HCT116 (cell line): ENCODE measurements at regions not wholly inside any gene's neighbourhood (a gene's known extent, or its start where the extent isn't known, plus 50 kb on each side); places are given as distances from the start of the nearest gene placed in this dataset.

ENCODE experiments used
- ATAC-seq: fragments of 200-7000 bp; cut with Tn5 transposase; 2 replicates; pipeline ENCODE4 v1.9.1; 2020; ENCODE audit warnings: mild to moderate bottlenecking, moderate library complexity
- BruUV-seq: library from RNA; stranded (reverse); fragments of 400-500 nt; replicated peaks from 2 replicates; lab custom pipeline; 2021; lab: Mats Ljungman, UMichigan
- CTCF ChIA-PET: fragments of 300-600 bp; sonication (Branson Sonifier 250); formaldehyde crosslinking; loops from one replicate; lab custom pipeline; 2021; ENCODE audit warnings: antibody characterized with exemption; lab: Charles Lee
- POLR2A ChIA-PET: fragments of 300-600, 350-600 bp; sonication (Branson Sonifier 250); formaldehyde crosslinking; loops from one replicate; lab custom pipeline; 2021; ENCODE audit warnings: antibody characterized with exemption; lab: Charles Lee
- RAD21 ChIA-PET, 2 experiments: fragments of 300-600 bp; sonication (Branson Sonifier 250); formaldehyde crosslinking; loops; one replicate each; lab custom pipeline; 2023; ENCODE audit warnings: low total read pairs in 2 of 2; ENCODE audit not compliant: uncharacterized antibody in 2 of 2, unreplicated experiment in 2 of 2, low non-redundant PET in 1 of 2; lab: Charles Lee
- DNase-seq: peaks from one replicate; pipeline ENCODE4 v3.0.0-alpha.2; 2010; ENCODE audit warnings: low read depth, low spot score
- H2AFZ ChIP-seq: fragments of 200-600 bp; shearing (Covaris generic), sonication (generic); 2 replicates; pipeline ENCODE4 v1.6.1; 2017; ENCODE audit warnings: low read depth, mixed run types, mixed read lengths, antibody characterized with exemption, low read length; ENCODE audit not compliant: poor library complexity, severe bottlenecking
- H3K27ac ChIP-seq: 2 replicates; pipeline ENCODE4 v1.5.1; 2012; ENCODE audit warnings: low read depth, low read length
- H3K27me3 ChIP-seq: fragments of 200-600 bp; sonication (generic); 2 replicates; pipeline ENCODE4 v1.6.1; 2016; ENCODE audit warnings: mixed run types, low read length, mixed read lengths; ENCODE audit not compliant: insufficient read depth
- H3K36me3 ChIP-seq, 2 experiments: fragments of 200-500 bp in 1 of 2; fragments of 200-600 bp in 1 of 2; sonication (Bioruptor generic) in 1 of 2; sonication (generic) in 1 of 2; 2 replicates each; pipeline versions ENCODE4 v1.5.1 to v1.6.1; 2014 to 2016; ENCODE audit warnings: low read length in 2 of 2, inconsistent platforms in 1 of 2, mixed read lengths in 1 of 2, mixed run types in 1 of 2; ENCODE audit not compliant: insufficient read depth in 2 of 2, control insufficient read depth in 1 of 2
- H3K4me1 ChIP-seq, 2 experiments: fragments of 200-600 bp in 1 of 2; sonication (generic) in 1 of 2; 2 replicates each; pipeline versions ENCODE4 v1.5.1 to v1.6.1; 2012 to 2017; ENCODE audit warnings: low read length in 2 of 2, inconsistent platforms in 1 of 2, mild to moderate bottlenecking in 1 of 2, mixed read lengths in 1 of 2, mixed run types in 1 of 2, moderate library complexity in 1 of 2; ENCODE audit not compliant: insufficient read depth in 2 of 2, control insufficient read depth in 1 of 2
- H3K4me2 ChIP-seq: fragments of 200-600 bp; sonication (generic); 2 replicates; pipeline ENCODE4 v1.6.1; 2017; ENCODE audit warnings: mixed run types, low read length, mixed read lengths
- H3K4me3 ChIP-seq, 2 experiments: fragments of 200-600 bp in 1 of 2; sonication (generic) in 1 of 2; replicated peaks in 1 of 2; 2 replicates each; pipeline ENCODE4 v1.5.1; 2011 to 2016; ENCODE audit warnings: low read length in 2 of 2, control low read depth in 1 of 2, low read depth in 1 of 2, mild to moderate bottlenecking in 1 of 2, mixed read lengths in 1 of 2, mixed run types in 1 of 2
- H3K79me2 ChIP-seq: fragments of 200-600 bp; sonication (generic); 2 replicates; pipeline ENCODE4 v1.6.1; 2017; ENCODE audit warnings: mild to moderate bottlenecking, mixed run types, low read length, moderate library complexity, mixed read lengths; ENCODE audit not compliant: insufficient read depth
- H3K9ac ChIP-seq: fragments of 200-600 bp; sonication (generic); 2 replicates; pipeline ENCODE4 v1.6.1; 2016; ENCODE audit warnings: low read length, mixed read lengths
- H3K9me2 ChIP-seq: fragments of 200-600 bp; sonication (generic), shearing (Covaris generic); 2 replicates; pipeline ENCODE4 v1.6.1; 2017; ENCODE audit warnings: mixed run types, mild to moderate bottlenecking, moderate library complexity; ENCODE audit not compliant: insufficient read depth
- H3K9me3 ChIP-seq, 2 experiments: fragments of 200-500 bp in 1 of 2; fragments of 200-600 bp in 1 of 2; sonication (Bioruptor generic) in 1 of 2; sonication (generic) in 1 of 2; 2 replicates each; pipeline ENCODE4 v1.6.1; 2014 to 2017; ENCODE audit warnings: low read length in 2 of 2, mixed read lengths in 2 of 2, inconsistent platforms in 1 of 2, low read depth in 1 of 2, mild to moderate bottlenecking in 1 of 2, mixed run types in 1 of 2, moderate library complexity in 1 of 2; ENCODE audit not compliant: control insufficient read depth in 1 of 2, insufficient read depth in 1 of 2
- H4K20me1 ChIP-seq: fragments of 200-600 bp; sonication (generic), shearing (Covaris generic); 2 replicates; pipeline ENCODE4 v1.6.1; 2017; ENCODE audit warnings: mixed run types, mild to moderate bottlenecking, moderate library complexity; ENCODE audit not compliant: insufficient read depth
- CEBPB ChIP-seq: IDR thresholded peaks from 2 replicates; pipeline ENCODE4 v1.6.1; 2012; ENCODE audit warnings: low read depth
- CTCF ChIP-seq, 3 experiments: fragments of 200-600 bp in 1 of 3; sonication (generic) in 1 of 3; IDR thresholded peaks in 2 of 3; conservative IDR thresholded peaks in 1 of 3; 2 replicates each; pipeline ENCODE4 v1.5.1; 2012 to 2017; ENCODE audit warnings: low read depth in 2 of 3, low read length in 2 of 3, antibody characterized with exemption in 1 of 3, borderline replicate concordance in 1 of 3, control low read depth in 1 of 3, mild to moderate bottlenecking in 1 of 3, mixed read lengths in 1 of 3, mixed run types in 1 of 3, moderate library complexity in 1 of 3; ENCODE audit not compliant: insufficient read depth in 1 of 3
- ELF1 ChIP-seq: IDR thresholded peaks from 2 replicates; pipeline ENCODE4 v1.6.1; 2012; ENCODE audit warnings: low read depth, borderline replicate concordance
- EZH2 ChIP-seq: fragments of 200-600 bp; sonication (generic); IDR thresholded peaks from 2 replicates; pipeline ENCODE4 v1.6.1; 2017; ENCODE audit warnings: antibody characterized with exemption, mixed run types
- EZH2phosphoT487 ChIP-seq: fragments of 200-600 bp; IDR thresholded peaks from 2 replicates; pipeline ENCODE4 v1.6.1; 2018; ENCODE audit warnings: antibody characterized with exemption, borderline replicate concordance
- JUND ChIP-seq: IDR thresholded peaks from 2 replicates; pipeline ENCODE4 v1.6.1; 2012
- MAX ChIP-seq: IDR thresholded peaks from 2 replicates; pipeline ENCODE4 v1.6.1; 2012
- POLR2AphosphoS5 ChIP-seq: IDR thresholded peaks from 2 replicates; pipeline ENCODE4 v1.6.1; 2011; ENCODE audit warnings: mild to moderate bottlenecking, low read depth, low read length, moderate library complexity
- RAD21 ChIP-seq: IDR thresholded peaks from 2 replicates; pipeline ENCODE4 v1.6.1; 2012; ENCODE audit warnings: low read depth, mild to moderate bottlenecking
- ZFX ChIP-seq: fragments of 450-650 bp; IDR thresholded peaks from 2 replicates; pipeline ENCODE4 v1.6.1; 2017
- intact Hi-C: fragments of 100-400 bp; cut with micrococcal nuclease; formaldehyde crosslinking; loops from 2 replicates; pipeline ENCODE4 v1.10.0; 2022
- TF ChIP-seq, protein P1 (sequence below): IDR thresholded peaks from 2 replicates; pipeline ENCODE4 v1.6.1; 2012; ENCODE audit warnings: low read depth

GRCh38 chr1:244150665-244151064 lies 99.6 kb downstream of the ZBTB18 start:
- Histone ChIP-seq H2AFZ (no peak overlapping the region), H3K9ac (no peak overlapping the region), H3K9me2 (no peaks in the 10 kb centered on the region), H3K4me3 (no peak overlapping the region), H3K9me3 (no peaks in the 10 kb centered on the region), H3K79me2 (no peaks in the 10 kb centered on the region), H4K20me1 (no peaks in the 10 kb centered on the region), H3K4me1 (no peaks in the 10 kb centered on the region), H3K4me2 (no peak overlapping the region), H3K27ac (no peak overlapping the region), H3K36me3 (no peaks in the 10 kb centered on the region), H3K27me3 (peaks cover 17% of the 10 kb centered on the region)
- TF ChIP-seq CTCF (IDR thresholded peaks at IDR 0.05 in 2 of 3, conservative IDR thresholded peaks at IDR 0.05 in 1 of 3; ENCODE audit: borderline replicate concordance in 1 of 3, insufficient read depth in 1 of 3, low read depth in 2 of 3, low read length in 2 of 3): no peak
- TF ChIP-seq POLR2AphosphoS5: no peak
- TF ChIP-seq ELF1: no peak
- TF ChIP-seq RAD21: no peak
- ChIA-PET RAD21 (no interaction called here), CTCF (no interaction called here), POLR2A (no interaction called here)
- intact Hi-C loops: no loop called here
- BruUV-seq: no TSS peak
- DNase-seq (no peak), ATAC-seq (no peak)

DNA sequence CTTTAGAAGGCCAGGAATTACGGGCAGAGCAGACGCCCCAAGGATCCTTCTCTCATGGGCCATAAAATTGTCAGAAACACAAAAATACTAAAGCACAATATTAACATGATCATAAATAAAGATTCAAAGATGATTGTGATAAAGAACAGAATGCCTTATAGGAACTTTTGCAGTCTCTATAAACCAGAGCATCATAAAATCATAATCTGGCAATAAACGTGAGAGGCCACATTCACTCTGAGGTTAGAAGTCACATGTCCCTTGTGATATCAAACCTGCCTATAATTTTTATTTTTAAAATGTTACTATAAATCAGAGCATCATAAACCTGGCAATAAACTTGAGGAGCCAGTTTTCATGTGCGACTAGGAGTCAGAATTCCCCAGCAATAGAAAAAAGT lies 100.5 kb downstream of the ZBTB18 start:
- Histone ChIP-seq H3K79me2 (no peaks in the 10 kb centered on the region), H3K4me3 (no peak overlapping the region), H2AFZ (no peak overlapping the region), H4K20me1 (no peaks in the 10 kb centered on the region), H3K9me2 (no peaks in the 10 kb centered on the region), H3K4me1 (no peaks in the 10 kb centered on the region), H3K36me3 (no peaks in the 10 kb centered on the region), H3K9me3 (no peaks in the 10 kb centered on the region), H3K4me2 (no peak overlapping the region), H3K9ac (no peak overlapping the region), H3K27me3 (peaks cover 10% of the 10 kb centered on the region), H3K27ac (no peak overlapping the region)
- TF ChIP-seq JUND (no peak), RAD21 (no peak), EZH2 (no peak), CEBPB (no peak), MAX (no peak), ZFX (no peak), EZH2phosphoT487 (no peak), POLR2AphosphoS5 (no peak)
- TF ChIP-seq, protein P1, sequence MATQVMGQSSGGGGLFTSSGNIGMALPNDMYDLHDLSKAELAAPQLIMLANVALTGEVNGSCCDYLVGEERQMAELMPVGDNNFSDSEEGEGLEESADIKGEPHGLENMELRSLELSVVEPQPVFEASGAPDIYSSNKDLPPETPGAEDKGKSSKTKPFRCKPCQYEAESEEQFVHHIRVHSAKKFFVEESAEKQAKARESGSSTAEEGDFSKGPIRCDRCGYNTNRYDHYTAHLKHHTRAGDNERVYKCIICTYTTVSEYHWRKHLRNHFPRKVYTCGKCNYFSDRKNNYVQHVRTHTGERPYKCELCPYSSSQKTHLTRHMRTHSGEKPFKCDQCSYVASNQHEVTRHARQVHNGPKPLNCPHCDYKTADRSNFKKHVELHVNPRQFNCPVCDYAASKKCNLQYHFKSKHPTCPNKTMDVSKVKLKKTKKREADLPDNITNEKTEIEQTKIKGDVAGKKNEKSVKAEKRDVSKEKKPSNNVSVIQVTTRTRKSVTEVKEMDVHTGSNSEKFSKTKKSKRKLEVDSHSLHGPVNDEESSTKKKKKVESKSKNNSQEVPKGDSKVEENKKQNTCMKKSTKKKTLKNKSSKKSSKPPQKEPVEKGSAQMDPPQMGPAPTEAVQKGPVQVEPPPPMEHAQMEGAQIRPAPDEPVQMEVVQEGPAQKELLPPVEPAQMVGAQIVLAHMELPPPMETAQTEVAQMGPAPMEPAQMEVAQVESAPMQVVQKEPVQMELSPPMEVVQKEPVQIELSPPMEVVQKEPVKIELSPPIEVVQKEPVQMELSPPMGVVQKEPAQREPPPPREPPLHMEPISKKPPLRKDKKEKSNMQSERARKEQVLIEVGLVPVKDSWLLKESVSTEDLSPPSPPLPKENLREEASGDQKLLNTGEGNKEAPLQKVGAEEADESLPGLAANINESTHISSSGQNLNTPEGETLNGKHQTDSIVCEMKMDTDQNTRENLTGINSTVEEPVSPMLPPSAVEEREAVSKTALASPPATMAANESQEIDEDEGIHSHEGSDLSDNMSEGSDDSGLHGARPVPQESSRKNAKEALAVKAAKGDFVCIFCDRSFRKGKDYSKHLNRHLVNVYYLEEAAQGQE: no peak
- POLR2A ChIA-PET: no interaction called here
- BruUV-seq: no TSS peak
- intact Hi-C loops: no loop called here
- RAD21 ChIA-PET: no interaction called here
- no peak for ATAC-seq
- CTCF ChIA-PET: no interaction called here
- DNase-seq: no peak
